Activated naive CD8-positive, alpha-beta T cell treated with anti-CD3 and anti-CD28 coated beads for 36 hours (primary cell): ENCODE measurements at regions not wholly inside any gene's neighbourhood (a gene's known extent, or its start where the extent isn't known, plus 50 kb on each side); places are given as distances from the start of the nearest gene placed in this dataset.
"Not testable (repeated sequence)": the region's sequence is repeated elsewhere in the genome, so short reads cannot be mapped to it uniquely, and the experiment has no call there.

ENCODE experiments used
- DNase-seq: peaks from one replicate; pipeline ENCODE4 v3.0.0; 2021
- H3K27ac Mint-ChIP-seq: one replicate; pipeline ENCODE4 v1.8.0; 2022; ENCODE audit warnings: mild to moderate bottlenecking, moderate library complexity, mixed read lengths
- H3K27me3 Mint-ChIP-seq: one replicate; pipeline ENCODE4 v1.8.0; 2022; ENCODE audit warnings: mild to moderate bottlenecking, mixed read lengths
- H3K36me3 Mint-ChIP-seq: one replicate; pipeline ENCODE4 v1.8.0; 2021; ENCODE audit warnings: mild to moderate bottlenecking, mixed read lengths
- H3K4me1 Mint-ChIP-seq: one replicate; pipeline ENCODE4 v1.8.0; 2021; ENCODE audit warnings: mixed read lengths
- H3K4me3 Mint-ChIP-seq: one replicate; pipeline ENCODE4 v1.8.0; 2022; ENCODE audit warnings: mild to moderate bottlenecking, moderate library complexity, mixed read lengths
- H3K9me3 Mint-ChIP-seq: one replicate; pipeline ENCODE4 v1.8.0; 2022; ENCODE audit warnings: mixed read lengths

DNA sequence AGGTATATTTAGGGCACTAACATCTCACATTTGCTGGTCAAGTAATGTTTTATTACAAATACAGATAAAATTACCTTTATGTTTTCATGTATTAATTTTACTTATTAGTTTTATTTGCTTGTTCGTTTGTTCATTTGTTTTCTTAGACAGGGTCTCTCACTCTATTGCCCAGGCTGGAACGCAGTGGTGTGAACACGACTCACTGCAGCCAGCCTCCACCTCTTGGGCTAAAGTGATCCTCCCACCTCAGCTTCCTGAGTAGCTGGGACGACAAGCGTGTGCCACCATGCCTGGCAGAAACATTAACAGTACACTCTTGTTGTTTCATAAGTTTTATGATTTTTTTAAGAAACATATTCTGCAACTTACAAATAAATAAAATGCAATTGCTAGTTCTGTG is 123.2 kb downstream of the ZNF608 start:
- H3K36me3 Mint-ChIP-seq = no peaks in the 10 kb centered on the region
- no peaks in the 10 kb centered on the region for H3K4me1 Mint-ChIP-seq
- H3K4me3 Mint-ChIP-seq = no peak overlapping the region
- H3K27me3 Mint-ChIP-seq = peaks cover 31% of the 10 kb centered on the region
- DNase-seq = no peak
- H3K27ac Mint-ChIP-seq = no peak overlapping the region
- H3K9me3 Mint-ChIP-seq = no peaks in the 10 kb centered on the region

DNA sequence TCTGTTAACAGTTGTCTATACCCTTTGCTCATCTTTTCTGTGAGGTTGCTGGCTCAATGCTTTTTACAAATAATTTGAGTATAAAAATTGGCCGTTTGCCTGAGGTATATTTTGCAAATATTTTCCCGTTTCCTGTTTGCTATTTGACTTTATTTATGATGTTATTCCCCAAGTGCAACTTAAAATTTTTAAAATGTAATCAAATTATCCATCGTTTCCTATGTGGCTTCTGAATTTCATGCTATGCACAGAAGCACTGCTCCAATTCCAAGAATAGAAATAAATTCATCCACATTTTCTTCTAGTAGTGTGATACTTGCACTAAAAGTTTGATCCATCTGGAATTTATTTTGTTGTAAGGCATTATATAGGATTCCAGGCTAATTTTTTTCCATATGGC is 123.6 kb downstream of the ZNF608 start:
- Mint-ChIP-seq H3K4me3 (no peak overlapping the region), H3K36me3 (no peaks in the 10 kb centered on the region), H3K27me3 (peaks cover 31% of the 10 kb centered on the region), H3K4me1 (no peaks in the 10 kb centered on the region), H3K9me3 (no peaks in the 10 kb centered on the region), H3K27ac (no peak overlapping the region)
- no peak for DNase-seq

DNA sequence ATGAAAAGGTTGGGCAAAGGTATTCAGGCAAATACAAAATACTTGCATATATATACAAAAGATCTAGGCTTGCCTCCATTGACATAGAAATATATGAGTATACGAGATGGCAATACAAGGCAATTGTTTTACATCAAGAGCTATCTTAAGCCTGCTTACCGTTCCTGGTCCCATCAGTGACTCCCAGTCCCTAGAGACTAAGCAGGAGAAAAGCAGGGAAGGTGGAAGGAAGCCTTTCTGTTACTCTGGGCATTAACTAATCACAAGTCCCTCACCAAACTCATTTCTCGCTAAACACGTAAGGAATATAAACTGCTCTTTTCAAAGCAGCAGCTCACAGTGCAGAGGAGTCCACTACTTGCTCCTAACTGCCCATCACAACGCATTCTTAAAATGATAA is 125.2 kb downstream of the ZNF608 start:
- Mint-ChIP-seq H3K4me1 (no peaks in the 10 kb centered on the region), H3K9me3 (no peaks in the 10 kb centered on the region), H3K4me3 (no peak overlapping the region), H3K27me3 (peaks cover 20% of the 10 kb centered on the region), H3K36me3 (no peaks in the 10 kb centered on the region), H3K27ac (no peak overlapping the region)
- no peak for DNase-seq

DNA sequence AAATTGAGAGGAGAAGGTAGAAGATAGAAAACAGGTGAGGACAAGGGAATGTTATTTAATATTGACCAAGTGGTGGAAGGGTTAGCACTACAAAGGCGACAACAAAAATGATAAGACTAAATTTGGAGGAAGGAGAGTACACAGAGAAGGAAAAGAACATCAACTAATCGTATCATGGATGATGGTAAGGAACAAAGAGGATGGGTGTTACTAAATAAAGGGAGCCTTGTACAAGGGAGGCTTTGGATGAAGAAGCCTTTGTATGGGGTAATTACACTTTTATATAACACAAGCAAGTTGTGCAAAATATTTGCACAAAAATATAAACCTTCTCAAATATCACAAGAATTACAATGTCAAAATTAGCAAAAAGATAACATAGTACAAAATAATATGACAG is 125.7 kb downstream of the ZNF608 start:
- Mint-ChIP-seq H3K9me3 (no peaks in the 10 kb centered on the region), H3K27ac (no peak overlapping the region), H3K4me3 (no peak overlapping the region), H3K36me3 (no peaks in the 10 kb centered on the region), H3K27me3 (peaks cover 15% of the 10 kb centered on the region), H3K4me1 (no peaks in the 10 kb centered on the region)
- DNase-seq = no peak

DNA sequence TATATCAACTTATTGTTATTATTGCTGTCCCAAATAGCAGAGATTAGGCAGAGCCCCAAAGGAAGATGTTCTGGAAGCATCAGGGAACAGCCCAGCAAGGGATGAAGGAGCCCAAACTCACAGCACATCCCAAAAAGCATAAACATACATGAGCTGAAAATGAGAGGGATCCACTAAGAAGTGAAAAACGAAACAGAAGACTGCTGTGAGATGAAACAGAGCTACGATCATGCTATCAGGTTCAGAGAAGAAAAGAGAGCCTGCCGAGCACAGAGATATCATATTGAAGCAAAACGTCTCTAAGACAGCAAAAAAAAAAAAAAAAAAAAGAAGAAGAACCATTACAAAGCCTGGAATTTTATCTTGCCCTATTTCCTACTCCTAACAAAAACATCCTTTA is 127.3 kb downstream of the ZNF608 start:
- Mint-ChIP-seq H3K9me3 (no peaks in the 10 kb centered on the region), H3K27ac (no peak overlapping the region), H3K4me3 (no peak overlapping the region), H3K36me3 (no peaks in the 10 kb centered on the region), H3K27me3 (peaks cover 4% of the 10 kb centered on the region), H3K4me1 (no peaks in the 10 kb centered on the region)
- no peak for DNase-seq

DNA sequence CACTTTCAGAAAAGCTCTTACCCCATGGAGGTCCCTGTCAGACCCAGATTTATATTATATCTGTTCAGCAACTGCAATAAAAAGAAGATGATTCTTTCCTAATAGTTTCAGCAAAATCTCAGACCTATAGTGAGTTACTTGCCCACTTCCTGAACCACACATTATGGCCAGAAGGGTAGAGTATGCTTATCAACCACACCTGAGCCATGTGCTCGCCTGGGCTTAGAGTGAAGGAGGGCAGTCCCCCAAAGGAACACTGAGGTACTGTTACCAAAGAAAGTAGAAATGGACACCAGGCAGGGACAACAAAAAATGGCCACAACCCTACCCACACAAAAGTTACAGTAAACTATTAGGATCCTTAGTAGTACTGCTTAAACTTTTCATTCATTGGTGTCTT is 128.7 kb downstream of the ZNF608 start:
- Mint-ChIP-seq H3K4me1 (no peaks in the 10 kb centered on the region), H3K4me3 (no peak overlapping the region)

DNA sequence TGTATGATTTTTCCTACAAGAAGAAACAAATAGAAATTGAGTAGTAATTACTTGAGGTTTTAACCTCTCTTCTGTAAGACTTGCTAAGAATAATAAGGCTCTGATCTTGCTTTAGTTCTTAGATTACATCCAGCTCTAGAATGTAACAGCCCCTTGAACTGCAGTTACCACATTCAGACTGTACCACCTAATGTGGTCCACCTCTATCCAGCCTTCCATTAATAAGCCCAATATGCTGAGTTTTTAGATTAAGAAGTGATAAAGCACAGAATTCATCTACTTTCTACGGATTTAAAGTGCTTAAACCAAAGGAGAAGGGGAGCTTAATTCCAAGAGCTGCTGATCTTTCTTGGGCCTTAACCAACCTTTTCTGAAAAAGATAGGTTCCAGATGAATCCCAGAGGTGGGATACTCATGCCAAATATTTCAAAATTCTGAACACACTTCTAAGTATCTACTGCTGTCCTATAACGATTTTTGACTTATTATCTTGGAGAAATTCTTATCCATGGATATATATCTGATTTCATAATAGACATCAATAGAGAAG is 131.5 kb downstream of the ZNF608 start:
- Mint-ChIP-seq H3K9me3 (peaks cover 2% of the 10 kb centered on the region), H3K4me3 (no peak overlapping the region), H3K27ac (no peak overlapping the region), H3K4me1 (no peaks in the 10 kb centered on the region), H3K27me3 (peaks cover 4% of the 10 kb centered on the region), H3K36me3 (no peaks in the 10 kb centered on the region)
- DNase-seq = no peak

More for the DNA sequence above, 128.7 kb downstream of the ZNF608 start:
- Mint-ChIP-seq H3K36me3 (no peaks in the 10 kb centered on the region), H3K9me3 (no peaks in the 10 kb centered on the region), H3K27me3 (peaks cover 4% of the 10 kb centered on the region), H3K27ac (no peak overlapping the region)
- DNase-seq = no peak

DNA sequence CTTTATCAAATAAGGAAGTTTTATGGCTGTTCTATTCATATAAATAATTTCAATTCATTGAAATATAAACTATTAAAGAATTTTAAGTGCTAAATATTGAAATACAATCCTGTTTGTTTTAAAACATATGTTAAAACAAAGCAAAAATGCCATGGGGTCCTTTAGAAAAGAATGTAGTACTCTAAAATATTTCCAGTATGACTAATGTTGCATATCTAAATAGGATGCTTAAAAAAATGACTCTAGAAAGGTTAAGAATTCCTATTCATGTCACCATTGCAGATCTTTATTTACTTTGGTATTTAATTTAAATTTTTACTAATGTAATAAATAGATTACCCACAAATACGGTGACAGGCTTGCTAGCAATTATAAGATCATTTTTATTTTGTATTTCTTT is 132.3 kb downstream of the ZNF608 start:
- no peaks in the 10 kb centered on the region for H3K4me1 Mint-ChIP-seq
- no peak overlapping the region for H3K27ac Mint-ChIP-seq
- H3K4me3 Mint-ChIP-seq = no peak overlapping the region
- no peak for DNase-seq
- H3K9me3 Mint-ChIP-seq = peaks cover 2% of the 10 kb centered on the region
- no peaks in the 10 kb centered on the region for H3K36me3 Mint-ChIP-seq
- H3K27me3 Mint-ChIP-seq = no peaks in the 10 kb centered on the region

DNA sequence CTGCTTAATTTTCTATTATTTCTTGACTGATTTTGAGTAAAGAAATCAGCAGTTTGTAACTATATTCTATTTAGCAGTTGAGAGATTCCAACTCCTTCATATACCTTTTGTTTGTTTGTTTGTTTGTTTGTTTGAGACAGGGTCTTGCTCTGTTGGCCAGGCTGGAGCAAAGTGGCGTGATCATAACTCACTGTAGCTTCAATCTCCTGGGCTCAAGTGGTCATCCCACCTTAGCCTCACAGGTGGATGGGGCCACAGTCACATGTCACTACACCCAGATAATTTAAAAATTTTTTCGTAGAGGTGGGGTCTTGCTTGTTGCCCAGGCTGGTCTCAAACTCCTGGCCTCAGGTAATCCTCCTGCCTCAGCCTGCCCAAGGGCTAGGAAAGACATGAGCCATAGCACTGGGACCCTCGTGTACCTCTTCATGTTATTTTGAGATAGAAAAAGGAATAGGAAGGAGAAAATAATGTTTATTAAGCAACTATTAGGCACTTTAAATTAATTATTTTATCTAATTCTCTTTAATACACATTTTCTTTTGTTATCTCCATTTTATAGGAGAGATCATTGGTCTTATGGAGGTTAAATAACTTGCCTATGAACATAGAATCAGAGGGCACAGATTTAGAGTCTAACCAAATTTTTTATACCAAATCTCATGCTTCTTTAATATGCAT is 133.0 kb downstream of the ZNF608 start:
- no peak overlapping the region for H3K4me3 Mint-ChIP-seq
- H3K36me3 Mint-ChIP-seq = no peaks in the 10 kb centered on the region
- H3K4me1 Mint-ChIP-seq = no peaks in the 10 kb centered on the region
- no peak for DNase-seq
- H3K27me3 Mint-ChIP-seq = peaks cover 4% of the 10 kb centered on the region
- no peak overlapping the region for H3K27ac Mint-ChIP-seq
- peaks cover 3% of the 10 kb centered on the region for H3K9me3 Mint-ChIP-seq

DNA sequence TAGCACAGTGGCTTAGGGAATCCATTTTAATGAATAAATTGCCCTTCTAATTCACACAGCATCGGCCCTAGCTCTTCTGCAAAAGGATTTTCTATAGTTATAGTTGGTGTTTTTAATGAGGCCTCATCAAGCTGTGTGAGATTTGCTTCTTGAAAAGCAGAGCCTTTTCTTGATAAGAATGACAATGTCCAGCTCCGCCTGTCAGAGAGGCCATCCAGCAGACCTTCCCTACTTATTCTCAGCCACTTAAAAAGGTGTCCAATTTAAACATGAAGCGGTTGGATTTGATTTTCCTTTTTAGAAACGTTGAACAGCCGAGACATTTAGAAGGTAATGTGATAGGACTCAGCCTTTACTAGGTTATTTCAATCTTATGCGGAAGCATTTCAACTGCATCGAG is 134.4 kb downstream of the ZNF608 start:
- Mint-ChIP-seq H3K27me3 (peaks cover 14% of the 10 kb centered on the region), H3K27ac (no peak overlapping the region), H3K4me1 (no peaks in the 10 kb centered on the region), H3K36me3 (no peaks in the 10 kb centered on the region), H3K4me3 (no peak overlapping the region), H3K9me3 (peaks cover 4% of the 10 kb centered on the region)
- DNase-seq = no peak

DNA sequence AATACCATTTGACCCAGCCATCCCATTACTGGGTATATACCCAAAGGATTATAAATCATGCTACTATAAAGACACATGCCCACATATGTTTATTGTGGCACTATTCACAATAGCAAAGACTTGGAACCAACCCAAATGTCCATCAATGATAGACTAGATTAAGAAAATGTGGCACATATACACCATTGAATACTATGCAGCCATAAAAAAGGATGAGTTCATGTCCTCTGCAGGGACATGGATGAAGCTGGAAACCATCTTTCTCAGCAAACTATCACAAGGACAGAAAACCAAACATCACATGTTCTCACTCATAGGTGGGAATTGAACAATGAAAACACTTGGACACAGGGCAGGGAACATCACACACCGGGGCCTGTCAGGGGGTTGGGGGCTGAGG is 135.2 kb downstream of the ZNF608 start:
- not testable (repeated sequence) for H3K36me3 Mint-ChIP-seq, H3K4me3 Mint-ChIP-seq, H3K4me1 Mint-ChIP-seq, H3K27ac Mint-ChIP-seq, H3K9me3 Mint-ChIP-seq, DNase-seq
- peaks cover 14% of the 10 kb centered on the region for H3K27me3 Mint-ChIP-seq

DNA sequence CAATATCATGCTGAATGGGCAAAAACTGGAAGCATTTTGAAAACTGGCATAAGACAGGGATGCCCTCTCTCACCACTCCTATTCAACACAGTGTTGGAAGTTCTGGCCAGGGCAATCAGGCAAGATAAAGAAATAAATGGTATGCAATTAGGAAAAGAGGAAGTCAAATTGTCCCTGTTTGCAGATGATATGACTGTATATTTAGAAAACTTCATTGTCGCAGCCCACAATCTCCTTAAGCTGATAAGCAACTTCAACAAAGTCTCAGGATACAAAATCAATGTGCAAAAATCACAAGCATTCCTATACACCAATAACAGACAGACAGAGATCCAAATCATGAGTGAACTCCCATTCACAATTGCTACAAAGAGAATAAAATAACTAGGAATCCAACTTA is 136.8 kb downstream of the ZNF608 start:
- H3K9me3 Mint-ChIP-seq, H3K4me1 Mint-ChIP-seq, H3K27ac Mint-ChIP-seq, H3K4me3 Mint-ChIP-seq, H3K36me3 Mint-ChIP-seq, DNase-seq: not testable (repeated sequence)
- H3K27me3 Mint-ChIP-seq = peaks cover 14% of the 10 kb centered on the region

DNA sequence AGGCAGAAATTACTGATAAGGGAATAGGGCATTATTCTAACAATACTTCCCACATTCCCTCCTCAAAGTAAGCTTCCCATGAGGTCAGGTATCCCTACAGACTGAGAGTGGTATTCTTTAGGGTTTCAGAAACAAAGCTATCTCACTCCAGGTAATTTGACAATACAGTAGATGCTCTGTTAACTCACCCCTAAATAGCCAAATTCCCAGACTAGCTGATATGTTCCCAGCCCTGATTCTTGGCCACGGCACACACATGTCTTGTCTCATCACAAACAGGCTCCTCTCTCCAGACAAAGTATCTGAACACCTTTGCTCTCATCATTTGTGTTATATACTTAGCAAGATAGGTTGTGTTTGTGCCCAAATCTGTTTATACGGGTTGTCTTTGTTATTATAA is 139.9 kb downstream of the ZNF608 start:
- H3K9me3 Mint-ChIP-seq = peaks cover 4% of the 10 kb centered on the region
- H3K27ac Mint-ChIP-seq = no peak overlapping the region
- peaks cover 14% of the 10 kb centered on the region for H3K27me3 Mint-ChIP-seq
- no peaks in the 10 kb centered on the region for H3K4me1 Mint-ChIP-seq
- DNase-seq = no peak
- H3K4me3 Mint-ChIP-seq = no peak overlapping the region
- H3K36me3 Mint-ChIP-seq = no peaks in the 10 kb centered on the region

DNA sequence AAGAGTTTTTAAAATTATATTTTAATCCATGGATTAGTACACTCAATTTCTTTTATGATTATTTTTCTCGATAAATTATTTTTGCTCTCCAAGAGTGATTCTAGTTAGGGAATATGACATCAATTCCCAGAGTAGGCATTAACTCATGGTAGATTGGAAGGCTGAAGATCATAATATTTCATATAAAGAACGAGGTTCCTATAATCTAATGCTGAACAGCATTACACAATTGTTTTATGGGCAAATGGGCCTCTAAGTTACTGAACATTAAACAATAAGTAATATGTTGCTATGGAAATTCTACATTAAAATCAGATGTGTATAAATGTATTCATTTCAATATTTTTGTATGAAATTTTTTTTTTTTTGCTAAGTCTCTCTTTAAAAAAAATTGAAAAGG is 140.3 kb downstream of the ZNF608 start:
- Mint-ChIP-seq H3K27me3 (peaks cover 15% of the 10 kb centered on the region), H3K36me3 (no peaks in the 10 kb centered on the region)
- DNase-seq = no peak

DNA sequence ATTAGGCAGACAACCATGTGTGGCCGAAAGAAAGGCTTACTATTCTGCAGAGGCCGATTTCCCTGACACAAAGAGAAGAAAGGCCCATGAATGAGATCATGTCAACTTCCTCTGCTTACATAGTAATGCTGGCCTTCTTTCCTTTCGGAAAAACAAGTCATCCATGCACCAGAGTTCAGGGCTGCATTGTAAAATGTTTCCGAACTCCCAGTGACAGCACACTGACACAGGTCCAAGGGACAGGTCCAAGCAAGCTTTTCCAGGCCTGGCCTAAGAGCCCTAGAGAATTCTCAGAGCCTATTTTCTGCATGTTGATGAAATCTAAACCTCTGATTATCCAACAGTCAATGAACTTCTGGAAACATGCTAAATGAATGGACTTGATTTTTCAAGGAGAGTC is 140.9 kb downstream of the ZNF608 start:
- peaks cover 2% of the 10 kb centered on the region for H3K9me3 Mint-ChIP-seq
- no peaks in the 10 kb centered on the region for H3K36me3 Mint-ChIP-seq
- no peaks in the 10 kb centered on the region for H3K4me1 Mint-ChIP-seq
- no peak for DNase-seq
- H3K4me3 Mint-ChIP-seq = no peak overlapping the region
- peaks cover 18% of the 10 kb centered on the region for H3K27me3 Mint-ChIP-seq
- H3K27ac Mint-ChIP-seq = no peak overlapping the region

More for the DNA sequence above, 140.3 kb downstream of the ZNF608 start:
- Mint-ChIP-seq H3K27ac (no peak overlapping the region), H3K9me3 (peaks cover 4% of the 10 kb centered on the region), H3K4me1 (no peaks in the 10 kb centered on the region), H3K4me3 (no peak overlapping the region)

DNA sequence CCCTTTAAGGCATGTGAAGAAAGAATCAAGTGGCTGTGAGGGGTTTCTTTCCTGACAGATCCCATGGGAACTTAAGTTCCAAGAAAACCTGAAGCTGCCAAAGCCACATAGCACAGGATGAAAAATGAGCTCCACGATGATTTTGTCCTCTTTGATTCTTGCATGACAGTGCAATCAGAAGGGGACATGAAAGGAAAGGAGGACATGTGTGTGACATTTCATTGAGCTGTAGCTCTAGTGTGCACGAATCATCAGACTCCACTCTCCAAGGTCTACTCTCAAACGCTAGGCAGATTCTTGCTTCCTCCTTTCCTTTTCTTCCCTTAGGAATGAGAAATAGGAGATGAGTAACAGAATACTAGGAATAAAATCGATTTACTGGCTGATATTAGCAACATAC is 142.0 kb downstream of the ZNF608 start:
- Mint-ChIP-seq H3K36me3 (no peaks in the 10 kb centered on the region), H3K9me3 (peaks cover 2% of the 10 kb centered on the region), H3K4me1 (no peaks in the 10 kb centered on the region), H3K27me3 (peaks cover 18% of the 10 kb centered on the region), H3K27ac (no peak overlapping the region), H3K4me3 (no peak overlapping the region)
- DNase-seq = no peak
